Stimulated activated CD8-positive, alpha-beta memory T cell treated with anti-CD3 and anti-CD28 coated beads, Interleukin-7, amount 100 ng/mL, for 1 hour (primary cell): ENCODE measurements at regions not wholly inside any gene's neighbourhood (a gene's known extent, or its start where the extent isn't known, plus 50 kb on each side); places are given as distances from the start of the nearest gene placed in this dataset.
"Not testable (repeated sequence)": the region's sequence is repeated elsewhere in the genome, so short reads cannot be mapped to it uniquely, and the experiment has no call there.

ENCODE experiments used
- DNase-seq, 2 donors: peaks; one replicate each; pipeline ENCODE4 v3.0.0-alpha.2; 2020; ENCODE audit warnings: low read depth in 2 of 2

- no peak for DNase-seq
Observed at GRCh38 chr13:44812818-44813217, 176.5 kb downstream of the NUFIP1 start.

DNA sequence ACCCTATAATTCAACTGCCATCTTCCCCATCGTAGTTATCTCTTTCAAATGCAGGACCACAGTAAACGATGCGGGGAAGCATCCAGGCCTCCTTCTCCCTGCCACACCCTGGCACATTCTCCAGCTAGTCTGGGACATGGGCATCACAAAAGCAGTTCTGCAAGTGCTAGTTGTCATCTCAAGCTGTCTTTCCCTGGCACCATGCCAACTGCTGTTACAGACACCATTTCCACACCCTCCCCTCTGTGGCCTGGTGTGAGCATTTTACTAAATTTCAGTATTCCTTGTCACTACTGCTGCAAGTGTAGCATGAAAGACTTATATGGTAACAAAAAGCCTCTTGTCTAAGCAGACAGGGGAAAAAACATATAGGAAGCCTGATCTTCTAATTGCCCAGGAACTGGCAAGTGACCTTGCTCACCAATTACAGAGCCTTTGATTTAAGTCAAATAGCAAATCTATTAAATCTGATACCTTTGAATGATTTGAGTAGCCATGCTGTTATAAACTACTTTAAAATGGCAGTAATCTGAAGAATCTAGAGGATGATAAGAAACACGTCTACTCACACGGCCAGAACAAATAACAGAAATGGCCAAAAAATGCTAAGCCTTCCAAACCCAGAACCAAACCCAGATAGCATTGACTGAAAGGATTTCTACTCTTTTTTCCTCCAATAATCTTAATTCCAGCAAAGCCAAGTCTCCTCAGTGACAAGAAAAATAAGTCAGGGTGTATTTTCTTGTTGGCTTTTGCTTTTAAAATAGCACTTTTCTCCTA, 179.0 kb downstream of the NUFIP1 start:
- peak in 1 of 2 donors; percentile 1 for DNase-seq

DNA sequence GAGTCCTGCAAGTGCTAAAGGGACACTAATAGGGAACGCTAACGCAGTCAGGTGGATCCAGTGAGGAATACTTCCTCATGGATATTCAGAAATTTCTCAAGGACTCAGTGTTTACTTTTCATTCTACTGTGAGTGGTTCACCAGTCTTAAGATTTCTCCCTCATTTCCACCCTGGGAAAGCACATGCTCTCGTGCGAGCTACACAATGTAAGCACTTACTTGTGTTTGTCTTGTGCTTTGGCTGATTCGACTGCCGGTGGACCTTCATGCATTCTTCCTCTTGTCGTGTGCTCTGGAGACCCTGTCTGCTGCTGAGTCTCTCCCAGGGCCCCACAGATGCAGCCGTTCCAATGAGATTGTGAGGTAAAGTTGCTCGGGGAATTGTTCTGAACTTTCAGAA, 180.1 kb downstream of the NUFIP1 start:
- DNase-seq = no peak

DNA sequence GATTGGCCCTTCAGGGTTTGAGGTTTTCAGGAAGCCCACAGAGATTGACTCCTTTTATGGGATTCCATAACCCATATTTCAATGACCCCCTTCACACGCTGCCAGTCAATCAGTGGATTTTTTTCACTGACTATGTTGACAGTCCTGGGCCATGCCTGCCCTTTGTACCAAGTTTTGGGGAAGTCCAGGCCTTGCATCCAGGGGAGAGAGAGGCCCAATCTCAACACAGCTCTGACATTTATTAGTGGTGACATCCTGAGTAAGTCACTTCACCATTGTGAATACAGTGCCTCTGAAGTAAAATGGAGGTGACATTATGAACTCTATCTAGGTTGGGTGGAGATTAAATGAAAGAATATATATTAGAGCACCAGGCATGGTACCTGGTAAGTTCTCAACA, 181.1 kb downstream of the NUFIP1 start:
- no peak for DNase-seq

DNA sequence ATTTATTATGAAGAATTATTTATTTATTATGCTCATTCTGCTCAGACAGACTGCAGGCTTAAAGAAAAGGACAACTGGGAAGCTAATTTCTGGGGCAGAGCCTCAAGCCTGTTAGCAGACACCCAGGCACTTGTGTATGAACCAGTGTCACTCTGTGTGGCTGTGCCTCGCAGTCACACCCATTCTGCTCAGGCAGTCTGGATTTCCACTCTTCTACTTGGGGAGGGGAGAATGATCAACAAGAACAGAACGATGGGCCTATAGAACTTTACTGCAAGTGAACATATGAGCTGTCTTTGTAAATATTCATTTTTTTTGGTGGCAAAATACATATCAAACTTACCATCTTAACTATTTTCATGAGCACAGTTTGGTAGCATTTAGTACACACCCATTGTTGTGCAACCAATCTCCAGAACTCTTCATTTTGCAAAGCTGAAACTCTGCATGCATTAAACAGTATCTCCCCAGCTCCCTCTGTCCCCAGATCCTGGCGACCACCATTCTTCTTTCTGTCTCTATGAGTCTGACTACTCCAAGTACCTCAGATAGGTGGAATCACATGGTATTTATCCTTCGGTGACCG, 181.7 kb downstream of the NUFIP1 start:
- no peak for DNase-seq

DNA sequence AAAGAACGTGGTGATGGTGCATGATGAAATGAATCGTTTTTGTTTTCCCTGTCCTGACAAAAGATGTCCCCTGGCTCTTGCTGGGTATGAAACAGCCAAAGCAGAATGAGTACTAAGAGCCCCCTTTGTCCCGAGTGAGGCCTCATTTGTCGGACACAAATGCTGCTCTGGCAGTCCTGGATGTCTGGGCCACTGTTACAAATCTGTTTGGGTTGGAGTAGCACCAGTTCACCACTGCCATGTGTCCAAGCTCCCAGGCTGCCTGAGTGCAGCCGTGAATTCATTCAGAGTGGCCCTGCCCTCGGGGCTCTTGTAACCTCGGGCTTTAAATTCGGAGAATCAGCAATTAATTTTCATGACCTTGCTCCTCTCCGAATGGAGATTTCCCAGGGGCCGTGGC, 182.4 kb downstream of the NUFIP1 start:
- no peak for DNase-seq

DNA sequence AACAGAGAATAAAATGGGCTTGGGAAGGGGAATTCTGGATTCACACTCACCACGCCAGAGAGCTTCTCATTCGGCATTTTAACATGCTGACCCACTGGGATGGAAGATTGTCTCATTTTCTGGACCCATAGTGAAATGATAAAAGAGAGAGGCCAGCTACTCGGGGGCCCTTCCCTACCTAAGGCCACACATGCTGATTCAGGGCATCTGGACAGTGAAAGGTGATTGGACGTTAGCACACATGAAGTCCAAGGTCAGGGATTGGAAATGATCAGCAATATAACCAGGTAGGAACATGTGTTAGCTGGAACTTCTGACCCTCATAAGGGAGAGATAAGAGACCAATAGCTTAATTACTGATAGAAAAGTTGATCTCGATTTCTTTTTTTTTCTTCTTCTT, 183.7 kb downstream of the NUFIP1 start:
- no peak for DNase-seq

DNA sequence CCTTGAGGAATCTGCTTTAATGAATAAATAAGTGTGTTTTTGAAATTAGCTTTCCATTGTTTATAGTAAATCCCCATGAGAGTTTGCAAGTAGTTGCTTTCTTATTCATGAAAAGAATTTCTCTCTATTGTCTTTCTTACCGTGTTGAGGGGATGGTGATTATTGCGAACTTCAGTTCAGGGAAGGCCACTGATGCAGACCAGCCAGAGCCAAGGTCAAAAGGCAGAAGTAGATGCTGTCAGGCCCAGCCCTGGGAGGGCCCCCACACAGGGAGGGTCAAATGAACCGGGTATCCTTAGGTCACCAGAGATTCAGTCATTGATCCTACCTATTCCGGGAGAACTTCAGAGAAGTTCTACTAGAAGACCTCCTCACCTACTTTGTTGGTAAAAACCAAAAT, 185.9 kb downstream of the NUFIP1 start:
- no peak for DNase-seq

- DNase-seq = no peak
Observed at GRCh38 chr13:44802491-44802890, 186.8 kb downstream of the NUFIP1 start.

GRCh38 chr13:44801990-44802389, 187.3 kb downstream of the NUFIP1 start:
- DNase-seq = no peak

GRCh38 chr13:44800626-44801025, 188.6 kb downstream of the NUFIP1 start:
- no peak for DNase-seq

- DNase-seq = no peak
Observed at GRCh38 chr13:44797685-44798084, 191.6 kb downstream of the NUFIP1 start.

- no peak for DNase-seq
Observed at GRCh38 chr13:44796597-44797490, 192.4 kb downstream of the NUFIP1 start.

DNA sequence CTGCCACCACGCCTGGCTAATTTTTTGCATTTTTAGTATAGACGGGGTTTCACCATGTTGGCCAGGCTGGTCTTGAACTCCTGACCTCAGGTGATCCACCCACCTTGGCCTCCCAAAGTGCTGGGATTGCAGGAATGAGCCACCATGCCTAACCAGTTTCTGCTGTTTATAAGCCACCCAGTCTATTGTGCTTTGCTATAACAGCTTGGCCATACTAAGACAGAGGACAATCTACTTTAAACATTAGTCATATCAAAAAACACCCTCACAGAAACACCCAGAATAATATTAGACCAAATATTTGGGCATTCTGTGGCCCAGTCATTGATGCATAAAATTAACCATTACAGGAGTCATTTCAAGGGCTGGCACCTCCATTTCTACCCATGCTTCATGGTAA, 193.2 kb downstream of the NUFIP1 start:
- not testable (repeated sequence) for DNase-seq

GRCh38 chr13:44795176-44795575, 194.1 kb downstream of the NUFIP1 start:
- DNase-seq = no peak

GRCh38 chr13:44792096-44792495, 197.2 kb downstream of the NUFIP1 start:
- no peak for DNase-seq

- DNase-seq = no peak
Observed at GRCh38 chr13:44790289-44790688, 199.0 kb downstream of the NUFIP1 start.

- no peak for DNase-seq
Observed at GRCh38 chr13:44787617-44788016, 201.7 kb downstream of the NUFIP1 start.

GRCh38 chr13:44786756-44787155, 202.5 kb downstream of the NUFIP1 start:
- DNase-seq = no peak

DNA sequence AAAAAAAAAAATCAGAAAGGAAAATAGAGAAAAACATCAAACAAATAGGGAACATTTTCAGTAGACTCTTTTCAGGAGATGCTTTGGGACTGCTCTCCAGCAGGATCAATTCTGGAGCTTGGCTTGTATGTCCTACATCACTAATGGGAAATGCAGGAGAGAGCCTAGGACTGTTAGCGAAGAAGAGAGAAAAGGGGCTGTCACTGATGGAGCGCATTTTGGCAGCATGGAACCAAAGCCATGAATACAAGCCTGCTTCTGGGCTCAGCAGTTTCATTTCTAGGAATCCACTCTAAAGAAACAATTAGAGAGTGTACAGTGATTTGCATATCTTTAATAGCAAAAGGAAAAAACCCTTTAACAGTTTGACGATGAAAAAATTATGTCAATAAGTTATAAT, 203.9 kb downstream of the NUFIP1 start:
- DNase-seq = no peak

- no peak for DNase-seq
Observed at GRCh38 chr13:44784708-44785080, 204.6 kb downstream of the NUFIP1 start.

DNA sequence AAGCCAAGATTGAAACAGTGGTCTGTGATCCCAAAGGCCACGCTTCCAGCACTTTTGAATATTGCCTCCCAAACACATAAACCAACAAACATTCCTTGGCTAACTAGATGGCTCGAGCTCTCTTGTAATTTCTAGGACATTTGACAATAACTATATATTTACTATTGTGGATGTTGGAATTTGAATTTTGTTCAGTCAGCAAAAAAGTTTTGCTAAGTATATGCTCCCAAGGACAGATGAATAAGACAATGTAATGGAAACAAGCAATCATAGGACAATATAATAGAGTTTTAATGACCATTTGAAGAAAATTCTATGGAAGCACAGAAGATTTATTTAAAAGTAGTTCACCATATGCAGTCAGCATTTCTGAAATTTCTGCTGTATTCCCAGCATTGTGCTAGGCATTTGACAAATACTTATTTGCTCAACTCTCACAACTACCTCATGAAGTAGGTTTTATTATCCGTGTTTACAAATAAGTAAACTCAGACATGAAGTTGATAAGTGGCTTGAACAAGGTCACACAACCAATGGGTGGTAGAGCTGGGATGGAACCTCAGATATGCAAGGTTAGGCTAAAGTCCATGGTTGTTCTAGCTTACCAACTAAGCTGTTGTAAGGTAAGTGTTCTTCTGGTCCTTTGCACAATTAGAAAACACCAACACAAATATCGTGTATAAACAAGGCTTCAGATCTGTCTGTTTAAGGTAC, 205.1 kb downstream of the NUFIP1 start:
- no peak for DNase-seq
